GM18517 (cell line): ENCODE measurements at regions not wholly inside any gene's neighbourhood (a gene's known extent, or its start where the extent isn't known, plus 50 kb on each side); places are given as distances from the start of the nearest gene placed in this dataset.

Experiments
- ATAC-seq: cut with Tn5 transposase; IDR thresholded peaks from one replicate; pipeline ENCODE4 v1.9.1; 2021; ENCODE audit warnings: mild to moderate bottlenecking, moderate library complexity; ENCODE audit not compliant: unreplicated experiment

GRCh38 chr14:22174412-22175277 is 414.4 kb downstream of the DAD1 start:
- ATAC-seq, result no peak

GRCh38 chr14:22168092-22168955 is 420.7 kb downstream of the DAD1 start:
- ATAC-seq, result no peak

- no peak for ATAC-seq
Measured at GRCh38 chr14:22164616-22165015, 424.4 kb downstream of the DAD1 start.

GRCh38 chr14:22163051-22163450 is 426.0 kb downstream of the DAD1 start:
- ATAC-seq, result no peak

GRCh38 chr14:22159957-22160356 is 429.1 kb downstream of the DAD1 start:
- no peak for ATAC-seq

GRCh38 chr14:22159099-22159498 is 429.9 kb downstream of the DAD1 start:
- ATAC-seq, result no peak

- no peak for ATAC-seq
Measured at GRCh38 chr14:22158560-22158959, 430.5 kb downstream of the DAD1 start.

- ATAC-seq, result no peak
Measured at GRCh38 chr14:22155571-22155970, 433.5 kb downstream of the DAD1 start.

GRCh38 chr14:22152903-22153302 is 436.1 kb downstream of the DAD1 start:
- ATAC-seq, result no peak

GRCh38 chr14:22152161-22152870 is 436.7 kb downstream of the DAD1 start:
- ATAC-seq, result no peak

- ATAC-seq, result no peak
Measured at GRCh38 chr14:22151121-22151520, 437.9 kb downstream of the DAD1 start.

GRCh38 chr14:22149058-22149457 is 440.0 kb downstream of the DAD1 start:
- no peak for ATAC-seq

- ATAC-seq, result no peak
Measured at GRCh38 chr14:22147716-22148115, 441.3 kb downstream of the DAD1 start.

GRCh38 chr14:22143363-22143762 is 445.7 kb downstream of the DAD1 start:
- ATAC-seq, result no peak

GRCh38 chr14:22140633-22141032 is 448.4 kb downstream of the DAD1 start:
- ATAC-seq, result no peak

- ATAC-seq, result no peak
Measured at GRCh38 chr14:22131749-22132476, 457.1 kb downstream of the DAD1 start.

- ATAC-seq, result no peak
Measured at GRCh38 chr14:22124073-22124613, 450.5 kb upstream of the OR4E1 start.

- ATAC-seq, result no peak
Measured at GRCh38 chr14:22122829-22123560, 449.4 kb upstream of the OR4E1 start.

GRCh38 chr14:22122227-22122818 is 448.7 kb upstream of the OR4E1 start:
- ATAC-seq, result no peak
